ENCODE measurements at regions not wholly inside any gene's neighbourhood (a gene's known extent, or its start where the extent isn't known, plus 50 kb on each side); places are given as distances from the start of the nearest gene placed in this dataset.
"Not testable (repeated sequence)": the region's sequence is repeated elsewhere in the genome, so short reads cannot be mapped to it uniquely, and the experiment has no call there.

DNA sequence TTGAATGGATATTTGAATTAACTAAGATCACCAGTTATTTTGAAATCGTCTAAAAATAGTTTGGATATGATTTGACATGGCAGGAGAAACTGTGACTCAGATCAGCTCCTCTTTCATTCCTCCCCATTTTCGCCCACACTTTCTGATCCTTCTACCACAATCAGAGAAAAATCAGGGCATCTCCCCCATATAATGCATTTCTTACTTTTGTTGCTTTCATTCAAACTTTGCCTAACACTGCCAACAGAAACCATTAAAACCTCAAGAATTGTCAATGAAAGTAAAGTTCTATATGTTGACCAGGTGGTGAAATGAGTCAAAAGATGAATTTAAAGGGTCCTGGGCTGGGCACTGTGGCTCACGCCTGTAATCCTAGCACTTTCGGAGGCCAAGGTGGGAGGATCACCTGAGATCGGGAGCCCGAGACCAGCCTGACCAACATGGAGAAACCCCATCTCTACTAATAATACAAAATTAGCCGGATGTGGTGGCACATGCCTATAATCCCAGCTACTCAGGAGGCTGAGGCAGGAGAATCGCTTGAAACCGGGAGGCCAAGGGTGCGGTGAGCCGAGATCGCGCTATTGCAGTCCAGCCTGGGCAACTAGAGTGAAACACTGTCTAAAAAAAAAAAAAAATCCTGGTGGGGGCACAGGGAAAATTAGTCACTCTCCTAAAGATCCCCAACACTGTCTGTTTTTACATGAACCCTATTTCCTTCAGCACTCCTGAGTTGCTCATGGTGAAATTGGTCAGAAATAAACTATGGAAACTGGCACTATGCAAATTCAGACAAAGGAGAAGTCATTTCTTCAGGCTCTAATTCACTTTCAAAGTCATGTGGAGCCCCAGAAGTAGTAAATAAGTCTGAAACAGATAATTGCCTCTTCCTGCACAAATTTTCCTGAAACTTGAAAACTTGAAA lies 122.8 kb upstream of the NOCT start:
- no peak for DNase-seq (ENCODE audit: low read depth in 2 of 3, low spot score in 2 of 3)

DNA sequence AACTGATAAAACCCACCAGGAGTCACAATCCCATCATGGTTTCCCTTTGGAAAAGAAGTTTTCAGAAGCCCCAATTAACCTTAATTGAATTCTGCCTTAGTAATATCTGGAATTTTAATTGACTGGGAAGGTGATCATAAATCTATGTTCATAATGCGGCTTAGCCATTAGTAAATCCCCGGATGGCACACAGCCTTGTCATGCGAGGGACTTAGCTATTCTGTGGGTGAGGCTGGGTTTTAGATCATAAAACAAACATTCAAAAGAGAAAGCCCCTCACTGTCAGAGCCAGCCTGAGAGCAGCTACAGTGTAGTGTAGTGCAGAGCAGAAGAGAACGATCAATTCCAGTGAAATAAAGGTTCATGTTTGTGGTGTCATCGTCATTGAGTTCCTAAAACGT lies 124.0 kb upstream of the NOCT start:
- DNase-seq (ENCODE audit: low read depth in 2 of 3, low spot score in 2 of 3), result no peak

DNA sequence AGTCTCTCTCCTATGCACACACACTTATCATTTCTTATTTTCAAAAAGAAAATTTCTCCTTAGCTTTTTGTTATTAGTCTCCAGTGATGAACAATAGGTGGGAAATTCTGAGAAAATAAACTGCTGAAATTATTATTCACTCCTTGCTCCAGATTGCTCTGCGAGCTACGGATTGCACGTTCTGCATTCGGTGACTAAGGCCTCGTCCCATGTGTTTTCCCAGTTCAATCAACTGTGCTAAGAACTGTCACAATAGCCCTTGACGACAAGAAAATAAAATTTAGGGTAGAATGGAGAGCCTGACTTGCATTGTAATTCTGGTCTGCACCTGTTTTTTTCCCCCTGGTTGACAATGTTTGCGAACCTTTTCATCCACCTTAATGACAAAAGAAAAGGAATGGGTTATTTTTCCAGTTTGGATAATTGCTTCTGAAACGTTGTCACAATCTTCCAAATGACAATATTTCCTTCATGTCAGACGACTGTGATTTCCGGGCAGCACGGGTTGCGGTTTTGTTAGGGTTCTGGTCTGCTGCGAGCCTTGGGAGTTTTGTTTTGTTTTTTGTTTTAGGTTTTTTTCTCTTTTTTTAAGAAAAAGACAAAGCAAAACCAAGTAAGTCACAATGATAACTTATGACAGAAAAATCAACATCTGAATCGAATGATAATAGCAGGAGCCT lies 124.5 kb upstream of the NOCT start:
- no peak for DNase-seq (ENCODE audit: low read depth in 2 of 3, low spot score in 2 of 3)

DNA sequence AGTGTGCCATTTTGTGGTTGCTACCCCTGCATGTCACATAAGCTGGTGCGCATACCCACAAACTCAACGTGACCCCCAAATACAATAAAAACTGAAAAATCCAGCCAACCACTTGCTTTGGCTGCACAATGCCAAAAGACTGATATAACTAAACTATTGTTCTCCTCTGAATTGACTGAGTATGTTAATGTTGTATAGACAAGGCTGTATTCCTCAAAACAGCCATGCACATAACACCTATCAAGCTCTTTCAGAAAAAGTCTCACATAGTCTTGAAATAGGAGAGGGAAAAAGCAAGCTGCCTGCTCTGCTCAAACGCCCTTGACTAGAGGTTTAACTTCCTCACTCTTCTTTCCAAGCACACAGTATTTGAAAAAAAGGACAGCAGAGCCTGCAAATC lies 126.4 kb upstream of the NOCT start:
- DNase-seq (ENCODE audit: low read depth in 2 of 3, low spot score in 2 of 3), result no peak

DNA sequence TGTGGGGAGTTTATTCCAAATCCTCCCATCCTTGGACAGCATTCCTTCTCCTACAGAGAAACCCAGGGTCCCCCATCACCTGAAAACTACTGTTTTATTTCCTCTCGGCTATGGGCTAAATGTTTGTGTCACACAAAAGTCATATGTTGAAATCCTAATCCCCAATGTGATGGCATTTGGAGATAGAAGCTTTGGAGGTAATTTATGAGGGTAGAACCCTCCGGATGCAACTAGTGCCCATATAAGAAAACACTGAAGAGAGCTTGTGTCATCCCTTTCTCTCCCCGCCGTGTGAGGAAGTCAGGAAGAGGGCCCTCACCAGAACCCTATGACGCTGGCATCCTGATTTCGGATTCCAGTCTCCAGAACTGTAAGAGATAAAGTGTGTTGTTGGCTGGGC lies 127.8 kb upstream of the NOCT start:
- no peak for DNase-seq (ENCODE audit: low read depth in 2 of 3, low spot score in 2 of 3)

- DNase-seq (ENCODE audit: low read depth in 2 of 3, low spot score in 2 of 3), result no peak
Observed at GRCh38 chr4:138887341-138887740, 128.2 kb upstream of the NOCT start.

DNA sequence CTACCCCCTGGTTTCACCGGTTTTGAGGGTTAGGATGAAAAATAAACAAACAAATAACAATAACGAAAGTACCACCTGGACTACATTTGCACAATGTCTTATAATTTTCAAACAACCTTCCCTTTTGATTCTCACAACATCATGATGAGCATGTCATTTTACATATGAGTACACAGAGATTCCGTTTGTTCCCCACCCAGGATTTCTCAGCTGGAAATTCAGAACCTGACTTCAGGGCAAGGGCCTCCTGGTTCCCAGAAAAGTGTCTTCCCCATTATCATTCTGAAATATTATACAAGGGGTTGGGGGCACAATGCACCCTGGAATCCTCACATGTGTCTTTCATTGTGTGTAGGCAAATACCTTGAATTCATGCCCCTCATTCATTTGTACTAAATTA lies 135.8 kb upstream of the NOCT start:
- DNase-seq (ENCODE audit: low read depth in 2 of 3, low spot score in 2 of 3), result no peak

GRCh38 chr4:138875891-138876608 lies 139.5 kb upstream of the NOCT start:
- no peak for DNase-seq (ENCODE audit: low read depth in 2 of 3, low spot score in 2 of 3)

DNA sequence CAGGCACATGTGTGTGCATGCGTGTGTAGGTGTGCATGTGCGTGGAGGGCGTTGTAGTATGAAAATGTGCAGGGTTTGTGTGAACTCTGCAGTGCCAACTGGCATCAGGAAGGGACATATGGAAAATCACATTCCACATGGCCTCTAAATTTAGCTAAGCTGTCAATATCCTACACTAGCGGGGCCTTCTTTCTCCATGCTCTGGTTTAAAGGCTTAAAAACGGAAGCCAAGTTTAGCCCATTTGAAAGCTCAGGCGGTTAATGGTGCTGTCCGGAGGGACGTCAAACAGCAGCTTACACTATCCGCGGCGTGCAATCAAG lies 144.1 kb upstream of the NOCT start:
- DNase-seq (ENCODE audit: low read depth in 2 of 3, low spot score in 2 of 3), result no peak

GRCh38 chr4:138870737-138871554 lies 144.6 kb upstream of the NOCT start:
- peak in 2 of 3 experiments; percentile 7 to 19 for DNase-seq (ENCODE audit: low read depth in 2 of 3, low spot score in 2 of 3)

DNA sequence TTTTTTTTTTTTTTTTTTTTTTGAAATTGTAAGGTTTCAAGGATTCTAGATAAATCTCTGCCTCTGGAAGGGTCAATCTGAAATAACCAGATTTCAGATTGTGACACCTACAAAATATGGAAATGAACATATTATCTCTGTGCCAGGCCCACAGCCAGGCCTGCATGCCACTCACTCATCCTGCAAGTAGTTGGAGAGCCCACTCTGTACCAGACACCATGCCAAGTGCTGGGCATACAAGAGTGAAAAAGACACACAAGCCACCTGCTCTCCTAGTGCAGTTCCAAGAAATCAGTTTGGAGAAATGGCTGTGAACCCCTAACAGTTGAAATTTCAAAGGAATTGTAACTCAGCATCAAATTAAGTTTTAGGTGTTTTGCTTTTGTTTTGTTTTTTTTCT lies 145.9 kb upstream of the NOCT start:
- DNase-seq (ENCODE audit: low read depth in 2 of 3, low spot score in 2 of 3), result no peak

DNA sequence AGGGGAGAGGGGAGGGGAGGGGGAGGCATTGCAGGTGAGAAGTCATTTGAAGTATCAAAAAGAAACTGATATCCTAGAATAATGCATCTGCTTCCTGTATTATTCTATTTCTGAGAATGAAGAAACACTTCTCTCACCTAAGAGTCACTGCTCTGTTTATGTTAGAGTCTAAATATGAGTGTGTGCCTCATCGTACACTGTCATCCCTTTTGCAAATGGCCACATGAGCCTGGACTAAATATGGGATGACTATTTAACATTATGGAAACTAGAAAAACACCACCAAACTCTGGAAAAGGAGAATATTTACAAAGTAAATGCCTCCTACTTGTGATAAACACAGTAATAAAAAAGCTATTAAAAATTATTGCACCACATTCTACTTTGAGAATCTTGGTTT lies 146.4 kb upstream of the NOCT start:
- no peak for DNase-seq (ENCODE audit: low read depth in 2 of 3, low spot score in 2 of 3)

GRCh38 chr4:138868562-138868961 lies 147.0 kb upstream of the NOCT start:
- no peak for DNase-seq (ENCODE audit: low read depth in 2 of 3, low spot score in 2 of 3)

DNA sequence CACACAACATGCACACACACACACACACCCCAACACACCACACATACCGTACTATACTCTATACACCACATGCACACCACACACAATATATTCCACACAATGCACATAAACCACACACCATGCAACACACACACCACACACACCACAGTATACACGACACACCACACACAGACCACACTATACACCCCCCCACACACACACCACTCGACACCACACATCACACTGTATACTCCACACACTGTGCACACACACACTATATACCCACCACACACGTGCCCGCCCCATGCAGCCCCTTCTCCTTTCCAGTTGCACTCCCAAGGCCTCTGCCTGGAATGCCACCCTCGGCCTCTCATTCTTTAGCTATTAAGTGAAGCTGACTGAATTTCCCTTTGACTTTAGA lies 148.2 kb upstream of the NOCT start:
- DNase-seq (ENCODE audit: low read depth in 2 of 3, low spot score in 2 of 3), result no peak

- DNase-seq (ENCODE audit: low read depth in 2 of 3, low spot score in 2 of 3), result no peak
Observed at GRCh38 chr4:138866314-138866713, 149.3 kb upstream of the NOCT start.

DNA sequence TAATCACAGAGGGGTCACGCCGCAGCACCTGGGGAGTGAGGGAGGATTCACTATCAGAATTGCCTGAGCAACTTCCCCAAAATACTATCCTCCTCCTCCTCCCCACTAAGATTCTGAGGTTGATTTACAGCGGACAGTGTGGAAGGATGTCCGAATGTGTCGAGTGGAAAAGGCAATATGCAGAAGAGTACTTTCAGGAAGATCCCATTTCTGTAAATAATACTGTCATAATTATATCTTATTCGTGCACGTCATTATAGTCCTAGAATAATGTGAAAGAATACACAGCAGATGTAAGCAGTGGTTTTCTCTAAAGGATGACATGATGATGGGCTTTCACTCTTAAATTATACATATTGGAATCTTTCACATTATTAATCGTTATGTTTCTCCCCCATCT lies 149.8 kb upstream of the NOCT start:
- DNase-seq (ENCODE audit: low read depth in 2 of 3, low spot score in 2 of 3), result no peak

DNA sequence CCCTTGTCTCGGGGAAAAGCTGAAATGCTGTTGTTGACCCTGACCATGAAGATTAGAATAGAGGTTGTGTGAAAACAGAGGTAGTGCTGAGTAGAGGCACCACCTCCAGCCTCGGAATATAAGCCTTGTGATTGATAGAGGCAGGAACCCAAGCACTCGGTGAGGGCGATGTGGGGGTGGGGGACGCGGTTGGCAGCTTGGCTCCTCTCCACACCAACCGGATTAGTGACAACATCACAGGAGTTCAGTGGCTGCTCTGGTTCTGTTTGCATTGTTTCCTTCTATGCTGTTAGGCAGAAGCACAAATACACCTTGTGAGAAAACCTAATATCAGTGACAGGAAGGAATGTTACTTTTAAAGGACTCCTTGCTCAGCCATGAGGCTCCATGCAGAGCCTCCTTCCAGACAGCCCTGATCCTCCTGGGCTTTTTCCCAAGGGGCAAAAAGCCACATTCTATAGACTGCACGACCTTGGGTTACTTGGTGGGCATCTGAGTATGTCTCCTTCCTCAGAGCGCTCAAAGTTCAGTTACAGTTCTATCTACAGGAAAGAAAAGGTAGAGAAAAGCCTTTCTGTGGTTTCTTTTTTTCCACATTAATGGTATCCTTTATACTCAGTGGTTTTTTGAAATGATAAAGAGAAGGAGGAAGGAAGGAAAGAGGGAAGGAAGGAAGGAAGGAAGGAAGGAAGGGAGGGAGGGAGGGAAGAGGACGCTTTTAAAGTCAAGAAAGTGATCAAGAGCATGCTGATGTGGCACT lies 150.4 kb upstream of the NOCT start:
- no peak for DNase-seq (ENCODE audit: low read depth in 2 of 3, low spot score in 2 of 3)

DNA sequence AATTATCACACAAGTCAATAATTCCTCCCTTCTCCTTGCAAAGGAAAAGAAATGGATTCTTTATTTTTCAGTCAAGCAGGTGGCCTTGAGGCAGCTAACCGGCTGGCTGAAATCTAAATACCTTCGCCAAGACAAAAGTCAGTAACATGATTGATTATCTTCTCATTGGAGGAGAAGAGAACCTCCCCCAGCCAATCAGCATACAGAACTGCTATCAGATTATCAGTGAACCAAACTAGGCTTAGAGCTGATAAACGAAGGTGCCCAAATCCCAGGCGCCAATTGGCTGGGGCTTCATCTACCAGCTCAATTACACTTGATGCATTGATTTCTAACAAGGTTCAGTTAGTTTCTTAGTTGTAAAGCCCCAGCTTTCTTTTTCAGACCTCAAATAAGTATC lies 152.4 kb upstream of the NOCT start:
- no peak for DNase-seq (ENCODE audit: low read depth in 2 of 3, low spot score in 2 of 3)

DNA sequence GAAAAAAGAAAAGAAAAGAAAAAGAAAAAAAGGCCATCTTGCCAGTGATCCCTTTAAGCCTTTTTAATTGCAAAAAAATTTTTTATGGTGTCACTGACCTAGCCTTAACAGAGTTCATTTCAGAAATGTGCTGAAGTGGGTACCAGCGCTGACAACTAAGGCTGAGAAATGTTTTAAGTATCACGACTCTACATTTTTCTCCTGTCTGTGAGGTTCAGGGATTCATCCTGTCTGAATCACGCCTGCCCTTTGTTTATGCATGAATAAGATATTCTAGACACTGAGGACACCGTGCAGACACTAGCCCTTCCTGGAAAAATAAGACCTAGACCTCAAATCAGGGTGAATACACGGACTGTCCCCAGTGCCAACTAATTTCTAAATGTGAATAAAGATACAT lies 154.4 kb upstream of the NOCT start:
- DNase-seq (ENCODE audit: low read depth in 2 of 3, low spot score in 2 of 3), result no peak

DNA sequence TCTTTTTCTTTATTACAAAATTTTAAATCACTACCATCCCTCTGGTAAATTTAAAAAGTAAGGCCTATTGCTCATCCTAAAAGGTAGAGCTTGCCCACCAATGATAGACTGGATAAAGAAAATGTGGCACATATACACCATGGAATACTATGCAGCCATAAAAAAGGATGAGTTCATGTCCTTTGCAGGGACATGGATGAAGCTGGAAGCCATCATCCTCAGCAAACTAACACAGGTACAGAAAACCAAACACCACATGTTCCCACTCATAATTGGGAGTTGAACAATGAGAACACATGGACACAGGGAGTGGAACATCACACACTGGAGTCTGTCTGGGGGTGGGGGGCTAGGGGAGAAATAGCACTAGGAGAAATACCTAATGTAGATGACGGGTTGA lies 155.2 kb upstream of the NOCT start:
- DNase-seq (ENCODE audit: low read depth in 2 of 3, low spot score in 2 of 3), result not testable (repeated sequence)

- no peak for DNase-seq (ENCODE audit: low read depth in 2 of 3, low spot score in 2 of 3)
Observed at GRCh38 chr4:138859254-138859653, 156.3 kb upstream of the NOCT start.

Data from activated CD8-positive, alpha-beta memory T cell treated with anti-CD3 and anti-CD28 coated beads for 48 hours (primary cell).